PC-9 (cell line): ENCODE measurements at regions not wholly inside any gene's neighbourhood (a gene's known extent, or its start where the extent isn't known, plus 50 kb on each side); places are given as distances from the start of the nearest gene placed in this dataset.

ENCODE experiments used
- BruUV-seq: library from RNA; stranded (reverse); fragments of 400-500 nt; replicated peaks from 2 replicates; lab custom pipeline; 2021; lab: Mats Ljungman, UMichigan
- CTCF ChIA-PET: fragments of 300-600 bp; sonication (Branson Sonifier 250); formaldehyde crosslinking; loops from one replicate; lab custom pipeline; 2022; ENCODE audit warnings: antibody characterized with exemption; lab: Charles Lee
- POLR2A ChIA-PET: fragments of 300-600 bp; sonication (Branson Sonifier 250); formaldehyde crosslinking; loops from one replicate; lab custom pipeline; 2022; ENCODE audit warnings: antibody characterized with exemption; ENCODE audit not compliant: unreplicated experiment; lab: Charles Lee
- DNase-seq, 2 experiments: peaks; one replicate each; pipeline versions ENCODE4 v3.0.0 to v3.0.0-alpha.2; 2015 to 2022; ENCODE audit warnings: mixed read lengths in 1 of 2
- H2AFZ ChIP-seq: fragments of 200-600 bp; sonication (generic); 2 replicates; pipeline ENCODE4 v1.8.1; 2017; ENCODE audit warnings: antibody characterized with exemption
- H3F3A ChIP-seq: fragments of 200-600 bp; sonication (generic); 2 replicates; pipeline ENCODE4 v1.8.1; 2017; ENCODE audit warnings: antibody characterized with exemption, mild to moderate bottlenecking, low read depth; ENCODE audit not compliant: insufficient read depth
- H3K27ac ChIP-seq: fragments of 200-600 bp; sonication (generic); 2 replicates; pipeline ENCODE4 v1.6.1; 2016; ENCODE audit warnings: mixed run types
- H3K27me3 ChIP-seq: fragments of 200-600 bp; sonication (generic); 2 replicates; pipeline ENCODE4 v1.6.1; 2016; ENCODE audit warnings: low read depth, mixed run types; ENCODE audit not compliant: insufficient read depth
- H3K36me3 ChIP-seq: fragments of 200-600 bp; sonication (generic); 2 replicates; pipeline ENCODE4 v1.6.1; 2016; ENCODE audit warnings: low read depth, mixed run types
- H3K4me1 ChIP-seq: fragments of 200-600 bp; sonication (generic); replicated peaks from 2 replicates; pipeline ENCODE4 v1.6.1; 2016; ENCODE audit warnings: mixed run types; ENCODE audit not compliant: insufficient read depth
- H3K4me2 ChIP-seq: fragments of 200-600 bp; sonication (generic); 2 replicates; pipeline ENCODE4 v1.6.1; 2017; ENCODE audit warnings: mixed run types
- H3K4me3 ChIP-seq: fragments of 200-600 bp; sonication (generic); 2 replicates; pipeline ENCODE4 v1.6.1; 2016; ENCODE audit warnings: mixed run types
- H3K79me2 ChIP-seq: fragments of 200-600 bp; sonication (generic); 2 replicates; pipeline ENCODE4 v1.6.1; 2017; ENCODE audit warnings: low read depth, mixed run types
- H3K9me2 ChIP-seq: fragments of 200-600 bp; sonication (generic); 2 replicates; pipeline ENCODE4 v1.8.1; 2017; ENCODE audit warnings: mild to moderate bottlenecking; ENCODE audit not compliant: insufficient read depth
- H3K9me3 ChIP-seq: fragments of 200-600 bp; sonication (generic); 2 replicates; pipeline ENCODE4 v1.8.1; 2016; ENCODE audit warnings: low read depth; ENCODE audit not compliant: insufficient read depth
- H4K20me1 ChIP-seq: fragments of 200-600 bp; sonication (generic); 2 replicates; pipeline ENCODE4 v1.8.1; 2017; ENCODE audit not compliant: insufficient read depth
- EZH2 ChIP-seq: fragments of 200-600 bp; sonication (generic); IDR thresholded peaks from 2 replicates; pipeline ENCODE4 v1.8.0; 2017; ENCODE audit warnings: antibody characterized with exemption, low read depth
- intact Hi-C: fragments of 100-400 bp; cut with micrococcal nuclease; formaldehyde crosslinking; loops from one replicate; pipeline ENCODE4 v1.10.0; 2022; ENCODE audit not compliant: unreplicated experiment
- TF ChIP-seq, protein P1 (sequence below): fragments of 200-600 bp; sonication (generic); conservative IDR thresholded peaks from 2 replicates; pipeline ENCODE4 v1.6.1; 2017; ENCODE audit warnings: mixed run types, antibody characterized with exemption, mild to moderate bottlenecking, moderate library complexity

- intact Hi-C loops, result no loop called here
- BruUV-seq, result no TSS peak
- H3K4me2 ChIP-seq, result no peak overlapping the region
- TF ChIP-seq, protein P1, sequence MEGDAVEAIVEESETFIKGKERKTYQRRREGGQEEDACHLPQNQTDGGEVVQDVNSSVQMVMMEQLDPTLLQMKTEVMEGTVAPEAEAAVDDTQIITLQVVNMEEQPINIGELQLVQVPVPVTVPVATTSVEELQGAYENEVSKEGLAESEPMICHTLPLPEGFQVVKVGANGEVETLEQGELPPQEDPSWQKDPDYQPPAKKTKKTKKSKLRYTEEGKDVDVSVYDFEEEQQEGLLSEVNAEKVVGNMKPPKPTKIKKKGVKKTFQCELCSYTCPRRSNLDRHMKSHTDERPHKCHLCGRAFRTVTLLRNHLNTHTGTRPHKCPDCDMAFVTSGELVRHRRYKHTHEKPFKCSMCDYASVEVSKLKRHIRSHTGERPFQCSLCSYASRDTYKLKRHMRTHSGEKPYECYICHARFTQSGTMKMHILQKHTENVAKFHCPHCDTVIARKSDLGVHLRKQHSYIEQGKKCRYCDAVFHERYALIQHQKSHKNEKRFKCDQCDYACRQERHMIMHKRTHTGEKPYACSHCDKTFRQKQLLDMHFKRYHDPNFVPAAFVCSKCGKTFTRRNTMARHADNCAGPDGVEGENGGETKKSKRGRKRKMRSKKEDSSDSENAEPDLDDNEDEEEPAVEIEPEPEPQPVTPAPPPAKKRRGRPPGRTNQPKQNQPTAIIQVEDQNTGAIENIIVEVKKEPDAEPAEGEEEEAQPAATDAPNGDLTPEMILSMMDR, result no peak
- TF ChIP-seq EZH2, result no peak
- H3K9me2 ChIP-seq, result no peaks in the 10 kb centered on the region
- no peak overlapping the region for H2AFZ ChIP-seq
- H3K4me3 ChIP-seq, result no peak overlapping the region
- H3F3A ChIP-seq, result no peaks in the 10 kb centered on the region
- no peaks in the 10 kb centered on the region for H3K4me1 ChIP-seq
- no peaks in the 10 kb centered on the region for H3K79me2 ChIP-seq
- H3K9me3 ChIP-seq, result no peaks in the 10 kb centered on the region
- CTCF ChIA-PET, result no interaction called here
- H3K36me3 ChIP-seq, result no peaks in the 10 kb centered on the region
- no peaks in the 10 kb centered on the region for H4K20me1 ChIP-seq
- DNase-seq, result no peak
- POLR2A ChIA-PET, result no interaction called here
- H3K27me3 ChIP-seq, result no peaks in the 10 kb centered on the region
- H3K27ac ChIP-seq, result no peak overlapping the region
Measured at GRCh38 chr4:164617426-164617825, 136.5 kb upstream of the SMIM31 start.

DNA sequence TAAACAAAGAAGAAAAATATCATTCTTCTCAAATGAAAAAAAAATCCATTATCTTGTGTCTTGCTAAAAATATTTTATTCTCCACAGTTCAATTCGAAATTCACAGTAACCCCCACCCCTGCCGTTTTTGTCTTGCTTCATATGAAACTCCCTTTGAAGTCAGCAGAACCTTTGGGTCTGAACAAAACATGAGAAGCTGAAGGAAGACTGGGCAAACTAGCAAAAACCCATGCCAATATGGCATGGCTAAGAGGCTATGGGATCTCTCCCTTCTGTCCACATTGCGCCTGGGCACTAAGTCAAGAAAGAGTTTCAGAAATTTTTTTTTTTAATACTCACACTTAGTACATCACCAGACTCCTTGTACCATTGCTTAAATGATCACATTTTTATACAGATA lies 136.0 kb upstream of the SMIM31 start:
- intact Hi-C loops, result no loop called here
- ChIA-PET CTCF (no interaction called here), POLR2A (no interaction called here)
- TF ChIP-seq EZH2, result no peak
- TF ChIP-seq, protein P1, result no peak
- Histone ChIP-seq H3K9me2 (no peaks in the 10 kb centered on the region), H4K20me1 (no peaks in the 10 kb centered on the region), H2AFZ (no peak overlapping the region), H3K27me3 (no peaks in the 10 kb centered on the region), H3K36me3 (no peaks in the 10 kb centered on the region), H3K27ac (no peak overlapping the region), H3K4me3 (no peak overlapping the region), H3F3A (no peaks in the 10 kb centered on the region), H3K4me2 (no peak overlapping the region), H3K79me2 (no peaks in the 10 kb centered on the region), H3K9me3 (no peaks in the 10 kb centered on the region), H3K4me1 (no peaks in the 10 kb centered on the region)
- no TSS peak for BruUV-seq
- no peak for DNase-seq

DNA sequence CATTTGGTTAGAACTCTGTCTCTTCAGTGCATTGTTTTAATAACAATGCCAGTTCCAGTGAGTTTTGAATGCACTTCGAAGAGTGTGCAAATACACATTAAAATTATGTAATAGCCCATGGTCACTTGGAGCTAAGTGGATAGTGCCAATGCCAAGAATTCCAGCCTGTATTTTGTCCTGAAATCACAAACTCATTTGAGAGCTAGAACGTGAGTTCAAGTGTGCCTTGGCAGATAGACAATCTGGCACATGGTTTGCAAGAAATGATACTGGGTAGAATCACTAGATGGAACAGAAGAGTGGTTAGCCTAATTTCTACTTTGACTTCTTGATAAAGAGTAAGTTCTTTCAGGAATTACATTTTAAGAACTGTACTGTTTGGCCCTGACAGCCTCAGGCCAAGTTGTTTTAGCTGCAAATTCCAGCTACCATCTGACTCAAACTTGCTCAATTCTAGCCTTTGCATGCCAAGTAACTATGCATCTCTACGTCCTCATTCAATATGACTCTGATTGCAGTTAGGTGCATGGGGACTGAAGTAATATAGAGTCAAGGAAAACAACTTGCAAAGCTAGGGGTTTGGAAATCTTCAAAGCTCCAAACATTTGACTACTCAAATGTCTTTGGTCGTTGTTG lies 131.9 kb upstream of the SMIM31 start:
- Histone ChIP-seq H3K36me3 (no peaks in the 10 kb centered on the region), H3K79me2 (no peaks in the 10 kb centered on the region), H3K4me2 (no peak overlapping the region), H4K20me1 (no peaks in the 10 kb centered on the region), H3K27me3 (no peaks in the 10 kb centered on the region), H3F3A (no peaks in the 10 kb centered on the region), H3K9me2 (no peaks in the 10 kb centered on the region), H3K27ac (no peak overlapping the region), H2AFZ (no peak overlapping the region), H3K4me3 (no peak overlapping the region), H3K9me3 (no peaks in the 10 kb centered on the region), H3K4me1 (no peaks in the 10 kb centered on the region)
- ChIA-PET CTCF (no interaction called here), POLR2A (no interaction called here)
- DNase-seq, result no peak
- TF ChIP-seq, protein P1, result no peak
- TF ChIP-seq EZH2, result no peak
- no TSS peak for BruUV-seq
- intact Hi-C loops, result no loop called here
